ENCODE measurements at regions not wholly inside any gene's neighbourhood (a gene's known extent, or its start where the extent isn't known, plus 50 kb on each side); places are given as distances from the start of the nearest gene placed in this dataset.

DNA sequence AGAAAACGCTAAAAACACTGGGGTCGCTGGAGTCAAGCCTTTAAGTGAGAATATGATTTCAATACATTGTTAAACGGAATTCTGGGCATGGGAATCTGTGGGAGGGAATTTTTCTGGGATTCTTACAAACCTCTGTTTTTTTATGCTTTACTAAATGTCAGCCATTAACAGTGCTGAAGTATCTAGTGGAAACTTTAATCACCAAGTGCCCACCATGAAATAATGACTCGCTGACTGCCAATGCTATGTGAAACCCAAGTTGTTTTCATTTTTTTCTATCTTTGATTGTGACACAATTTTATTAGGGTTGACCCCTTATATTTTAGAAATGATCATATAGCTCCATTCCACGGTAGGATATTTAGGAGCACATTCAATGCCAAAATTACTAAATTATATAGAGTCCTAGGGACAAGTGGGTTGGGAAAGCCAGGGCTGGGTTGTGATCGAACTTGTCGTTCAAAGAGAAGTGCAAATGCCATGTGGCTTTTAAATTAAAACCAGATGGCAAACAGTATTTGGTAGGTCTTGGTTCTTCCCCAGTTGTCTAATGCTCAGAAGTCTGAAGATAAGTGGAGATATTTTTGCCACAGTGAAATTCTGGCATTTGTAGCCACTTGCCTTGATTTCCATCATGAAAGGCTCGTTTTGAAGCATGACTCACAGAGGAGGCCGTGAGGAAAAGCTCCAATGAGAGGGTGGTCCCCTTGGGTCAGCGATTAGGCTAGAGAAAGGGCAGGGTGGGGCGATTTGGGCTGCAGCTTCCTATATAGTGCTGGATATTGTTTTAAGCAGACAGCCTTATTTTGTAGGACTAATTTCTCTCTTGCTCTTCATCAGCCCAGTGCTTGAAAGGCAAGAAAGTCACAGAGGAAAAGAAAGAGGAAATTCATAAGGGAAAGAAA, 254.4 kb upstream of the JAG1 start:
- no peak overlapping the region for H2AFZ ChIP-seq (ENCODE audit: low read depth, low read length)
- H3K4me3 ChIP-seq (ENCODE audit: low read length) = no peak overlapping the region
- no peaks in the 10 kb centered on the region for H3K9me2 ChIP-seq (ENCODE audit: insufficient read depth, low read length)
- H3K79me2 ChIP-seq (replicated peaks; ENCODE audit: insufficient read depth, low read length) = no peaks in the 10 kb centered on the region
- H3K9ac ChIP-seq (ENCODE audit: low read length) = no peak overlapping the region
- no peaks in the 10 kb centered on the region for H3K36me3 ChIP-seq (ENCODE audit: insufficient read depth, low read length)
- H3K27ac ChIP-seq (ENCODE audit: low read length) = no peak overlapping the region
- no peak overlapping the region for H3K4me2 ChIP-seq (ENCODE audit: low read length)
- H3K27me3 ChIP-seq (ENCODE audit: insufficient read depth, low read depth, low read length) = no peaks in the 10 kb centered on the region
- no peaks in the 10 kb centered on the region for H3F3A ChIP-seq (ENCODE audit: insufficient read depth, low read length, poor library complexity, severe bottlenecking)
- no peaks in the 10 kb centered on the region for H4K20me1 ChIP-seq (ENCODE audit: insufficient read depth)
- TF ChIP-seq POLR2AphosphoS5 (IDR thresholded peaks at IDR 0.05) (no peak), MXI1 (conservative IDR thresholded peaks at IDR 0.05; ENCODE audit: poor library complexity, severe bottlenecking) (no peak), EZH2 (IDR thresholded peaks at IDR 0.05; ENCODE audit: borderline replicate concordance, insufficient read depth, low read length, poor library complexity, severe bottlenecking) (no peak), SMC3 (conservative IDR thresholded peaks at IDR 0.05; ENCODE audit: poor library complexity) (no peak), RAD21 (conservative IDR thresholded peaks at IDR 0.05) (no peak)
- TF ChIP-seq, protein P1, sequence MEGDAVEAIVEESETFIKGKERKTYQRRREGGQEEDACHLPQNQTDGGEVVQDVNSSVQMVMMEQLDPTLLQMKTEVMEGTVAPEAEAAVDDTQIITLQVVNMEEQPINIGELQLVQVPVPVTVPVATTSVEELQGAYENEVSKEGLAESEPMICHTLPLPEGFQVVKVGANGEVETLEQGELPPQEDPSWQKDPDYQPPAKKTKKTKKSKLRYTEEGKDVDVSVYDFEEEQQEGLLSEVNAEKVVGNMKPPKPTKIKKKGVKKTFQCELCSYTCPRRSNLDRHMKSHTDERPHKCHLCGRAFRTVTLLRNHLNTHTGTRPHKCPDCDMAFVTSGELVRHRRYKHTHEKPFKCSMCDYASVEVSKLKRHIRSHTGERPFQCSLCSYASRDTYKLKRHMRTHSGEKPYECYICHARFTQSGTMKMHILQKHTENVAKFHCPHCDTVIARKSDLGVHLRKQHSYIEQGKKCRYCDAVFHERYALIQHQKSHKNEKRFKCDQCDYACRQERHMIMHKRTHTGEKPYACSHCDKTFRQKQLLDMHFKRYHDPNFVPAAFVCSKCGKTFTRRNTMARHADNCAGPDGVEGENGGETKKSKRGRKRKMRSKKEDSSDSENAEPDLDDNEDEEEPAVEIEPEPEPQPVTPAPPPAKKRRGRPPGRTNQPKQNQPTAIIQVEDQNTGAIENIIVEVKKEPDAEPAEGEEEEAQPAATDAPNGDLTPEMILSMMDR (IDR thresholded peaks at IDR 0.05; ENCODE audit: poor library complexity, severe bottlenecking) = no peak
- H3K9me3 ChIP-seq (ENCODE audit: low read length) = no peaks in the 10 kb centered on the region

DNA sequence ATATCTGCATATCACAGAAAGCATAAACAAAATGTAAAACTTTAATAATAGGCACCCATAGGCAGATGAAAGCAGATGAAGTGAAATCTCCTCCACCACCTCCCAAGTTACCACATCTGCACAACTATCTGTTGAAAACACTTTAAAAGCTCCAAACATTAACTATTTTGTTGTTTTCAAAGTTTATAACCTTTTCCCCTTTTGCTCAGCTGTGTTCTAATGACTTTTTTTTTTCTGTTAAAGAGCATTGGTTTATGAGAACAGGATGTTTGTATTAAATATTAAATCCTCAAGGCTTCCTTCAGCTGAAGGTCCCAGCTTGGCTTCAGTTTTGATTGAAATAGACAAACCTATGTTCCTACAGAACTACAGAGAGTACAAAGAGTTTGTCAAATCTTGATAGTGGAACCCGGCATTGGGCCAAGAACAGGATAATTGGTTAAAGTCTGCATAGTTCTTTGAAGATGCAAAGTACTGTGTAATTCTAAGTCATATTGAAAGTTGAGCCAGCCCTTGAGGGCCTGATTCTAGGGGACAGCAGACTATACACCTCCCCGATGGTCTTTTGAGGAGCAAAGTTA, 255.1 kb upstream of the JAG1 start:
- Histone ChIP-seq H3K9me2 (ENCODE audit: insufficient read depth, low read length) (no peaks in the 10 kb centered on the region), H4K20me1 (ENCODE audit: insufficient read depth) (no peaks in the 10 kb centered on the region), H2AFZ (ENCODE audit: low read depth, low read length) (no peak overlapping the region), H3K4me2 (ENCODE audit: low read length) (no peak overlapping the region), H3K27ac (ENCODE audit: low read length) (no peak overlapping the region), H3K27me3 (ENCODE audit: insufficient read depth, low read depth, low read length) (no peaks in the 10 kb centered on the region), H3K9me3 (ENCODE audit: low read length) (no peaks in the 10 kb centered on the region), H3K36me3 (ENCODE audit: insufficient read depth, low read length) (no peaks in the 10 kb centered on the region), H3K4me3 (ENCODE audit: low read length) (no peak overlapping the region), H3K79me2 (replicated peaks; ENCODE audit: insufficient read depth, low read length) (no peaks in the 10 kb centered on the region), H3K9ac (ENCODE audit: low read length) (no peak overlapping the region), H3F3A (ENCODE audit: insufficient read depth, low read length, poor library complexity, severe bottlenecking) (no peaks in the 10 kb centered on the region)
- TF ChIP-seq EP300 (conservative IDR thresholded peaks at IDR 0.05; ENCODE audit: poor library complexity, severe bottlenecking) = no peak
- TF ChIP-seq, protein P1 (IDR thresholded peaks at IDR 0.05; ENCODE audit: poor library complexity, severe bottlenecking) = no peak
- no peak for TF ChIP-seq SMC3 (conservative IDR thresholded peaks at IDR 0.05; ENCODE audit: poor library complexity)
- no peak for TF ChIP-seq TAF1 (IDR thresholded peaks at IDR 0.05; ENCODE audit: low read depth)
- no peak for TF ChIP-seq EZH2 (IDR thresholded peaks at IDR 0.05; ENCODE audit: borderline replicate concordance, insufficient read depth, low read length, poor library complexity, severe bottlenecking)
- TF ChIP-seq RAD21 (conservative IDR thresholded peaks at IDR 0.05) = no peak
- no peak for TF ChIP-seq POLR2AphosphoS5 (IDR thresholded peaks at IDR 0.05)
- TF ChIP-seq, protein P2, sequence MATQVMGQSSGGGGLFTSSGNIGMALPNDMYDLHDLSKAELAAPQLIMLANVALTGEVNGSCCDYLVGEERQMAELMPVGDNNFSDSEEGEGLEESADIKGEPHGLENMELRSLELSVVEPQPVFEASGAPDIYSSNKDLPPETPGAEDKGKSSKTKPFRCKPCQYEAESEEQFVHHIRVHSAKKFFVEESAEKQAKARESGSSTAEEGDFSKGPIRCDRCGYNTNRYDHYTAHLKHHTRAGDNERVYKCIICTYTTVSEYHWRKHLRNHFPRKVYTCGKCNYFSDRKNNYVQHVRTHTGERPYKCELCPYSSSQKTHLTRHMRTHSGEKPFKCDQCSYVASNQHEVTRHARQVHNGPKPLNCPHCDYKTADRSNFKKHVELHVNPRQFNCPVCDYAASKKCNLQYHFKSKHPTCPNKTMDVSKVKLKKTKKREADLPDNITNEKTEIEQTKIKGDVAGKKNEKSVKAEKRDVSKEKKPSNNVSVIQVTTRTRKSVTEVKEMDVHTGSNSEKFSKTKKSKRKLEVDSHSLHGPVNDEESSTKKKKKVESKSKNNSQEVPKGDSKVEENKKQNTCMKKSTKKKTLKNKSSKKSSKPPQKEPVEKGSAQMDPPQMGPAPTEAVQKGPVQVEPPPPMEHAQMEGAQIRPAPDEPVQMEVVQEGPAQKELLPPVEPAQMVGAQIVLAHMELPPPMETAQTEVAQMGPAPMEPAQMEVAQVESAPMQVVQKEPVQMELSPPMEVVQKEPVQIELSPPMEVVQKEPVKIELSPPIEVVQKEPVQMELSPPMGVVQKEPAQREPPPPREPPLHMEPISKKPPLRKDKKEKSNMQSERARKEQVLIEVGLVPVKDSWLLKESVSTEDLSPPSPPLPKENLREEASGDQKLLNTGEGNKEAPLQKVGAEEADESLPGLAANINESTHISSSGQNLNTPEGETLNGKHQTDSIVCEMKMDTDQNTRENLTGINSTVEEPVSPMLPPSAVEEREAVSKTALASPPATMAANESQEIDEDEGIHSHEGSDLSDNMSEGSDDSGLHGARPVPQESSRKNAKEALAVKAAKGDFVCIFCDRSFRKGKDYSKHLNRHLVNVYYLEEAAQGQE (IDR thresholded peaks at IDR 0.05; ENCODE audit: borderline replicate concordance) = no peak
- TF ChIP-seq MXI1 (conservative IDR thresholded peaks at IDR 0.05; ENCODE audit: poor library complexity, severe bottlenecking) = no peak

All from neural cell (in vitro differentiated cells).